GM19351 (cell line): ENCODE measurements at regions not wholly inside any gene's neighbourhood (a gene's known extent, or its start where the extent isn't known, plus 50 kb on each side); places are given as distances from the start of the nearest gene placed in this dataset.
"Not testable (repeated sequence)": the region's sequence is repeated elsewhere in the genome, so short reads cannot be mapped to it uniquely, and the experiment has no call there.

Experiments used
- ATAC-seq: cut with Tn5 transposase; IDR thresholded peaks from one replicate; pipeline ENCODE4 v1.9.1; 2021; ENCODE audit warnings: mild to moderate bottlenecking, moderate library complexity; ENCODE audit not compliant: unreplicated experiment

- no peak for ATAC-seq
Measured at GRCh38 chr14:71803539-71804260, 128.5 kb upstream of the RGS6 start.

- ATAC-seq: no peak
Measured at GRCh38 chr14:71804992-71805391, 127.2 kb upstream of the RGS6 start.

GRCh38 chr14:71807049-71807448 lies 125.2 kb upstream of the RGS6 start:
- not testable (repeated sequence) for ATAC-seq

- not testable (repeated sequence) for ATAC-seq
Measured at GRCh38 chr14:71810800-71811199, 121.4 kb upstream of the RGS6 start.

- ATAC-seq: no peak
Measured at GRCh38 chr14:71812693-71813092, 119.5 kb upstream of the RGS6 start.

DNA sequence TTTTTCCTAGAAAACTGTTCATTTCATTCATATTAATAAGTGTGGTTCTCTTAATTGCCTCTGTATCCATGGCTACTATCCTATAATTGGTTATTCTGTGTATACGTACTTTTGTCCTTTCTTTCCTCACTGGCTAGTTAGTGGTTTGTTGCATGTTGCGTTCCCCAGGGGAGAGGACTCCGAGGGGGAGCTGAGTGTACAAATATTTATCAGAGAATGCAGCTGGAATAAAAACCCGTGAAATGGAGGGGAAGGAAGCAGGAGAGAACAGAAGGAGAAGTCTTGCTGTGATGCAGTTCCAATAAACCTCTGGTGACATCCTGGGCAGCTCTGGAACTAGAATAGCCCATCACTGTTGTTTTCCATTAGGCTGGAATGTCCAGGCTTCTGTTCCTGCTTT lies 117.1 kb upstream of the RGS6 start:
- no peak for ATAC-seq

DNA sequence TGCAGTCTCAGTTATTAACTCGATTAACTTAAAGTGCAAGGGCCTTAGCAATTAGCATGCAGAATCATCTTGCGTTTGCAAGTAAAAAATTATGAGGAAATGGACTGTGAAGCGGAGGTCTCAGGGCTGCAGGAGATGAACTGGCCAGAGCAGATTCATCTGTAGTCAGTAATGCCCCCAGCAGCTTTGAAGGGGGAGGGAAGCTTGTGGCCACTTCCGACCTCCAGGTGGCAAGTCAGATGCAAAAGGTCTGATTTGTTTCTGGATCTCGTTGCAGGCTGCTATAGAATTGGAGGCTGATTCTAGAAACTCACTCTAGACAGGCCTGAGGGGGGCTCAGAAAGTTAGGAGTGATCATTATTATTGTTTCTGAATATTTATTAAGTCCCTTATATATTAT lies 107.4 kb upstream of the RGS6 start:
- ATAC-seq: no peak

- ATAC-seq: no peak
Measured at GRCh38 chr14:71833476-71833875, 98.8 kb upstream of the RGS6 start.

- ATAC-seq: no peak
Measured at GRCh38 chr14:71834284-71835204, 97.7 kb upstream of the RGS6 start.

DNA sequence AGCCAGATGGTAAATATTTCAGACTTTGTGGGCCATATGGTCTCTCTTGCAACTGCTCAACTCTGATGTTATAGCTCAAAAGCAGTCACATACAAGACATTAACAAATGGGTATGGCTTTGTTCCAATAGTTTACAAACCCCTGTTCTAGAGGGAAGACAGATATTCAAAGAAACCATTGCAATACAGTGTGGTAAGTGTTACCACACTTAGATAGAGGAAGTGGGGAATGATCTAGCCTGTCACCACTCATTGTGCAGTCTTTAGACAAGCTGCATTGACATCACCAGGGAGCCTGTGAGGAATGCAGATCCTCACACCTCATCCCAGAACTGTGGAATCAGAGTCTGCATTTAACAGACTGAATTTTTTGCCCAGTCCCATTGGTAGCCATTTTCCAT lies 80.0 kb upstream of the RGS6 start:
- no peak for ATAC-seq

- no peak for ATAC-seq
Measured at GRCh38 chr14:71855399-71856036, 76.7 kb upstream of the RGS6 start.

GRCh38 chr14:71856199-71856919 lies 75.9 kb upstream of the RGS6 start:
- ATAC-seq: no peak

DNA sequence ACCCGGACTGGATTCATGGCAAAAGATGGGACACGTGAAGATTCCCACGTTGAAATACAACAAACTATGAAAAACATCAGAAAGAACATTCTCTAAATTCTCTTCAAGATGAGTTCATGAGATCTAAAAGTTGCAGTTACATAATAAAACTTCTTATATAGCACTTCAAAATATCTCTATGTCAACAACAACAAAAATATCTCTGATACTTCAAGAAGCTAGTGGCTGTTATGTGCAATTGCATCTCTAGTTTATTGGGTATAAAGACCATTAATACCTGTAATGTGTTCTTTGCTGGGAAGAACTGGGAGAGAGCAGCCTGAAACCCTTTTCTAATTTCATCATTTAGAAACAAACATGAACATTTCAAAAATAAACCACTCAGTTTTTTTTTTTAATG lies 69.2 kb upstream of the RGS6 start:
- ATAC-seq: no peak

DNA sequence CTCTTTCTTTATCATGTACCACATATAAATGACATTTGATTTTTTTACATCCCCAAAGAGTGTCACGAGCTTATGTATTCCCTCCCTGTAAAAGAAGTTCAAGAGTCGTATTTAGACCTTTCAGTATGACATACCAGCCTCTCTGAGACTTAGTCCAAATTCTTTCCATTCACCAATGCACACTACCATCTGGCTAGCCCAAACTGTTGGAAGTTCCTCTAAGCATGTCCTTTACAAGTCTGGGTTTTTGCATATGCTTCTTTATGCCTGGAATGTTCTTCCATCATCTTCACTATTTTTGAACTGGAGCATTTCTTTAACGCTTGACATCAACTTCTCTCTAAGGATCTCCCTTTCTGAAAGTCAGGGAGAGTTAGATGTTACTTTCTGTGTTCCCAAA lies 68.5 kb upstream of the RGS6 start:
- no peak for ATAC-seq
